Chondrocyte (in vitro differentiated cells): ENCODE measurements at regions not wholly inside any gene's neighbourhood (a gene's known extent, or its start where the extent isn't known, plus 50 kb on each side); places are given as distances from the start of the nearest gene placed in this dataset.

Experiments
- DNase-seq: peaks from one replicate; pipeline ENCODE4 v3.0.0; 2021; ENCODE audit warnings: mixed read lengths, low spot score
- H3K27ac Mint-ChIP-seq: one replicate; pipeline ENCODE4 v1.8.0; 2021; ENCODE audit warnings: mild to moderate bottlenecking, moderate library complexity, mixed read lengths; ENCODE audit not compliant: unreplicated experiment
- H3K27me3 Mint-ChIP-seq: 2 replicates; pipeline ENCODE4 v1.8.0; 2021; ENCODE audit warnings: low read depth, mixed read lengths
- H3K36me3 Mint-ChIP-seq: 2 replicates; pipeline ENCODE4 v1.8.0; 2021; ENCODE audit warnings: low read depth, mixed read lengths
- H3K4me1 Mint-ChIP-seq: 2 replicates; pipeline ENCODE4 v1.8.0; 2021; ENCODE audit warnings: low read depth, mild to moderate bottlenecking, mixed read lengths
- H3K4me3 Mint-ChIP-seq: one replicate; pipeline ENCODE4 v1.8.0; 2021; ENCODE audit warnings: mild to moderate bottlenecking, moderate library complexity, mixed read lengths; ENCODE audit not compliant: unreplicated experiment
- H3K9me3 Mint-ChIP-seq: 2 replicates; pipeline ENCODE4 v1.8.0; 2021; ENCODE audit warnings: low read depth, mixed read lengths
- TF ChIP-seq, protein P1 (sequence below): fragments of 200-600 bp; sonication (generic); IDR thresholded peaks from 2 replicates; pipeline ENCODE4 v1.5.0; 2021; ENCODE audit warnings: antibody characterized with exemption, mild to moderate bottlenecking, moderate library complexity

DNA sequence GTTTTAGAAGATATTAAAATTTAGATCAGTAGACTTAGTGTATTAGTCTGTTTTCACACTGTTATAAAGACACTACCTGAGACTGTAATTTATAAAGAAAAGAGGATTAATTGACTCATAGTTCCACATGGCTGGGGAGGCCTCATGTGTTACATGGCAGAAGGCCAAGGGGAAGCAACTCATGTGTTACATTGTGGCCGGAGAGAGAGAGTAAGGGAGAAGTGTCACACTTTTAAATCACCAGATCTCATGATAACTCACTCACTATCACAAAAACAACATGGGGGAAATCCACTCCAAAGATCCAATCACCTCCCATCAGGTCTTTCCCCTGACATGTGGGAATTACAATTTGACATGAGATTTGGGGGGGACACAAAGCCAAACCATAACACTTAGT, 1159.7 kb upstream of the PCDH7 start:
- Mint-ChIP-seq H3K36me3 (no peaks in the 10 kb centered on the region), H3K4me1 (no peaks in the 10 kb centered on the region), H3K27ac (no peak overlapping the region), H3K27me3 (no peaks in the 10 kb centered on the region), H3K9me3 (peaks cover 6% of the 10 kb centered on the region), H3K4me3 (no peak overlapping the region)
- TF ChIP-seq, protein P1, sequence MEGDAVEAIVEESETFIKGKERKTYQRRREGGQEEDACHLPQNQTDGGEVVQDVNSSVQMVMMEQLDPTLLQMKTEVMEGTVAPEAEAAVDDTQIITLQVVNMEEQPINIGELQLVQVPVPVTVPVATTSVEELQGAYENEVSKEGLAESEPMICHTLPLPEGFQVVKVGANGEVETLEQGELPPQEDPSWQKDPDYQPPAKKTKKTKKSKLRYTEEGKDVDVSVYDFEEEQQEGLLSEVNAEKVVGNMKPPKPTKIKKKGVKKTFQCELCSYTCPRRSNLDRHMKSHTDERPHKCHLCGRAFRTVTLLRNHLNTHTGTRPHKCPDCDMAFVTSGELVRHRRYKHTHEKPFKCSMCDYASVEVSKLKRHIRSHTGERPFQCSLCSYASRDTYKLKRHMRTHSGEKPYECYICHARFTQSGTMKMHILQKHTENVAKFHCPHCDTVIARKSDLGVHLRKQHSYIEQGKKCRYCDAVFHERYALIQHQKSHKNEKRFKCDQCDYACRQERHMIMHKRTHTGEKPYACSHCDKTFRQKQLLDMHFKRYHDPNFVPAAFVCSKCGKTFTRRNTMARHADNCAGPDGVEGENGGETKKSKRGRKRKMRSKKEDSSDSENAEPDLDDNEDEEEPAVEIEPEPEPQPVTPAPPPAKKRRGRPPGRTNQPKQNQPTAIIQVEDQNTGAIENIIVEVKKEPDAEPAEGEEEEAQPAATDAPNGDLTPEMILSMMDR, result no peak
- no peak for DNase-seq

DNA sequence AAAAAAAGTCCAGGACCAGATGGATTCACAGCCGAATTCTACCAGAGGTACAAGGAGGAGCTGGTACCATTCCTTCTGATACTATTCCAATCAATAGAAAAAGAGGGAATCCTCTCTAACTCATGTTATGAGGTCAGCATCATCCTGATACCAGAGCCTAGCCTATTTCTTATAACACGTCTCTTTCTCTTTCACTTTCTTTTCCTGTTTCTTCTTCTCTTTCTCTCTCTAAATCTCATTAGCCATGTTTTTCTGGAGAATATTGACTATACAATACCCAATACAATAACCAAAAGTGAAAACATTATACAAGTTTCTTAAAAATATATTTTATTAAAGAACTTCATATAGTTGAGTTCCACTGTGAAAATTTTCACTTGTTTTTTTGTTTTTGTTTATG, 1154.9 kb upstream of the PCDH7 start:
- no peaks in the 10 kb centered on the region for H3K36me3 Mint-ChIP-seq
- H3K9me3 Mint-ChIP-seq, result peaks cover 6% of the 10 kb centered on the region
- no peaks in the 10 kb centered on the region for H3K4me1 Mint-ChIP-seq
- no peak for DNase-seq
- peaks cover 1% of the 10 kb centered on the region for H3K27me3 Mint-ChIP-seq
- TF ChIP-seq, protein P1, result no peak
- no peak overlapping the region for H3K27ac Mint-ChIP-seq
- no peak overlapping the region for H3K4me3 Mint-ChIP-seq

DNA sequence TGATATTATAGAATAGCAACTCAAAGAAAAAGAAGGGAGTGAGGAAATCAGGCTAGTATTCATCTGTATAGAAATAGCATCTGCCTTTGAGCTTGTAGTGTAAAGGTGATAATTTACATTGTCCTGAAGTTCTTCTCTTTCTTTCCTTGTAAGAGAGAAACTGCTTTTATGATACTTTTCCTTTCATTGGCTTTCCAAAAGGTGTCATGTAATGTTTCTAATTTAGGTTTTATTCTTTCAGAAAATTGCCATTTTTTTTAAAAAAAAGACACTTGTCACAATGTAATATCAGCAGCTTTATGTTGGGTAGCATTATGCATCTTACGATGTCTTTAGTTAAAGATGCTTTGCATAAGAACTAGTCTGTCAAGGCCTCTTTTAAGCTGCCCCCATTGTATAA, 1153.8 kb upstream of the PCDH7 start:
- no peak overlapping the region for H3K27ac Mint-ChIP-seq
- TF ChIP-seq, protein P1, result no peak
- no peak overlapping the region for H3K4me3 Mint-ChIP-seq
- H3K4me1 Mint-ChIP-seq, result no peaks in the 10 kb centered on the region
- H3K36me3 Mint-ChIP-seq, result no peaks in the 10 kb centered on the region
- peaks cover 1% of the 10 kb centered on the region for H3K27me3 Mint-ChIP-seq
- peaks cover 6% of the 10 kb centered on the region for H3K9me3 Mint-ChIP-seq
- no peak for DNase-seq

DNA sequence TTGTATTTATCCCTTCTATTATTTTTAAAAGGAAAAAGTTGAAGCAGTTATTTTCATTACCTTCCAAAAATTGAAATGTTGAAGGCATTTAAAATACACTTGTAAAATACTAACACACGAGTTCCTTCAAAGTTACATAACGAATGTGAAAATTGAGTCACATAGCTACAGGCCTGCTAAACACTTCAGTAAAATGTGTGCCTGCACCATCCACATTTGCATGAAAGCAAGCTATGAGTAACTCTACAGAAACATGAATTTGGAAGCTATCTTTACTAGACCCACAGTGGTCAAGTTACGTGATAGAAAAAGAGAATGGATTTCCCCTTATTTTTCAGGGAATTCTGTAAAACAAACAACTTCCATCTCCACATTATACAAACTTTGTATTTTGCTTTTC, 1148.8 kb upstream of the PCDH7 start:
- DNase-seq, result no peak
- H3K27me3 Mint-ChIP-seq, result peaks cover 1% of the 10 kb centered on the region
- no peaks in the 10 kb centered on the region for H3K36me3 Mint-ChIP-seq
- no peaks in the 10 kb centered on the region for H3K9me3 Mint-ChIP-seq
- H3K4me3 Mint-ChIP-seq, result no peak overlapping the region
- TF ChIP-seq, protein P1, result no peak
- no peaks in the 10 kb centered on the region for H3K4me1 Mint-ChIP-seq
- no peak overlapping the region for H3K27ac Mint-ChIP-seq

DNA sequence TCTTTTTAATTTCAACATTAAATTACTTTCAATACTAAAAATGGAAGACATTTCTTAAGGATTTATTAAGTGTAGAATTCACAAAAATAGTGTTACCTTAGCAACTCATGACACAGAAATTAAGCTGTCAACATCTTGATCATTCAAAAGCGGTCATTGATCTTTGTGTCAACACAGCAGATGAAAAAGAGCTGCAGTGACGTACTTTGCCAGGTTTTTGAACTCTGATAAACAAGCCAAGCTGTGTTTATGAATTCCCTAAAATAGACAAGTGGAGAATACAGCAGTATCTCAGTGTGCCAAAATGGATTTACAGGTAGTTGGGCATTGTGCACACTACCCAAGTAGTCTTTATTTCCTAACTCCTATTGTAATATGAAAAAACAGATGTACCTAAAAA, 1141.8 kb upstream of the PCDH7 start:
- TF ChIP-seq, protein P1, result no peak
- peaks cover 3% of the 10 kb centered on the region for H3K4me1 Mint-ChIP-seq

More for the DNA sequence above, 1141.8 kb upstream of the PCDH7 start:
- no peak overlapping the region for H3K27ac Mint-ChIP-seq
- no peaks in the 10 kb centered on the region for H3K27me3 Mint-ChIP-seq
- H3K9me3 Mint-ChIP-seq, result peaks cover 4% of the 10 kb centered on the region
- H3K36me3 Mint-ChIP-seq, result no peaks in the 10 kb centered on the region
- no peak for DNase-seq
- no peak overlapping the region for H3K4me3 Mint-ChIP-seq
